ENCODE measurements at regions not wholly inside any gene's neighbourhood (a gene's known extent, or its start where the extent isn't known, plus 50 kb on each side); places are given as distances from the start of the nearest gene placed in this dataset.

DNA sequence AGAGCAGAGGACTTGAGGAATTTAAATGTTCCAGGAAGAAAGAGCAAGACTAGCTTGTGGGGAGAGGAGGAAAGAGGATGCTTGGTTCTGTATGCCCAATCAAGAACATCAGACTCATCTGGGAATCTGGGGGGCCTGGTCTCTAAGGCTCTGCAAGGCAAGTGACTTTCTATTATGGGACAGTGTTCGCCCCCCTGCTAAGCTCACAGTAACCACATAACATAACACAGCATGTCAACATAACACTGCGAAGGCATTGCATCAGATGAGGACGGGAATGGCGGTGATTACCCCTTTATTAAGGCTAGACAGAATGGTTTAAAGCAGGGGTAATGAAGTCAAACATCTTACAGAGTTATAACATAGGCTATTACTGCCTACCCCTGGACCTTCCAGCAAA, 176.6 kb upstream of the IRX6 start:
- Mint-ChIP-seq H3K27ac (ENCODE audit: low read depth) (no peak overlapping the region), H3K4me3 (no peak overlapping the region), H3K27me3 (peaks cover under 1% of the 10 kb centered on the region), H3K9me3 (peaks cover under 1% of the 10 kb centered on the region), H3K36me3 (ENCODE audit: insufficient read depth) (no peaks in the 10 kb centered on the region), H3K4me1 (no peaks in the 10 kb centered on the region)
- DNase-seq (ENCODE audit: low spot score in 2 of 2) = no peak
- ATAC-seq (replicated peaks; ENCODE audit: extremely low read depth, poor library complexity, severe bottlenecking) = no peak

DNA sequence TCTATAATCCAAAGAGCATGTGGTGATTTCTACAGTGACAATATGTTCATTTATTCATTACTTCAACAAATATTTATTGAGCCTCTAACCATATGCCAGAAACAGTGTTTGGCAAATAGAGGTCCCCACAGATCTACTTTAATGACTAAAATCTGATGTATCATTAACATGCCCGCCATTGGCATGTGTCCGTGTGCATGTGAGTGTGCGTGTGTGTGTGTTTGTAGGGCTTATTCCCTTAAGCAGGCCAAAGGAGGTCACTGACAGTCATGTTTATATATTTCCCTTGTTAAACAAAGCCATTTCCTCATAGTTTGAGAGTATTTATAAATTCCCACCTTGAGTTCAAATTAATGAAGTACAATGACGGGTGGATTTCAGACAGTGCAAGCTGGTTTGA, 174.4 kb upstream of the IRX6 start:
- Mint-ChIP-seq H3K27ac (ENCODE audit: low read depth) (no peak overlapping the region), H3K4me3 (no peak overlapping the region), H3K27me3 (peaks cover 23% of the 10 kb centered on the region), H3K9me3 (peaks cover 4% of the 10 kb centered on the region), H3K36me3 (ENCODE audit: insufficient read depth) (no peaks in the 10 kb centered on the region), H3K4me1 (no peaks in the 10 kb centered on the region)
- no peak for DNase-seq (ENCODE audit: low spot score in 2 of 2)
- ATAC-seq (replicated peaks; ENCODE audit: extremely low read depth, poor library complexity, severe bottlenecking) = no peak

DNA sequence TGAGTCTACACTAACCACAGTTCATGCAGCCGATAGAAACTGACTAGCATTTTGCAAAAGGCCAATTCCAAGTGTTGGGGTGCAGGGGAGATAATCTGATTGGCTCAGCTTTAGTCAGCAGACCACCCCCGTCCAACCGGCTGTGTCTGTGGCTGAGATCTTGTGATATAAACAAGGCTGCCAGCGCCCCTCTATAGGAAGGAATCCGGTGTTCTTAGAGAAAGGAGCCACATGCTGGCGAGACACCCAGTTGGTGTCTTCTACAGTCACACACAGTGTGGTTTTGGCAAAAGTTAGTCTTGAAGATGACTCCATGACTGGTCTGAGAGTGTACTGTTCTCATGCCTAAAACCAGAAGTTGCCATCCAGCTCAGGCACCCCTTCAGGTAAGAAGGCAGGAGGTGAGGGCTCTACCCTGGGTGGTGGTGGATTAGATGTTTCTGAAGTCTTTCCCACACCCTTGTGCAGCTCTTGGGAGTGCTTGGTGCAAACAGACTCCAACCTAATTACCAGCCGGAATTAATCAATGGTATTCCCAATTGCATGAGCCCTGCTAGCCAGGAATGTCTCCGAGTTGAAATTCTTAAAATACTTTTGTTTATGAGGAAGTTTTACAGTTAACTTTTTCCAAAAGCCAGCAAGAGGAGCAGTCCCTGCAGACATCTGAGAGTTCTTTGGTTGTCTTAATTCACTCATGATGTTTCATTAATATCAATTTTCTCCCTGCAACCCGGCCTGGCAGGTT, 172.3 kb upstream of the IRX6 start:
- peaks cover 4% of the 10 kb centered on the region for H3K9me3 Mint-ChIP-seq
- no peaks in the 10 kb centered on the region for H3K4me1 Mint-ChIP-seq
- no peak overlapping the region for H3K27ac Mint-ChIP-seq (ENCODE audit: low read depth)
- DNase-seq (ENCODE audit: low spot score in 2 of 2) (no peak), ATAC-seq (replicated peaks; ENCODE audit: extremely low read depth, poor library complexity, severe bottlenecking) (no peak)
- H3K36me3 Mint-ChIP-seq (ENCODE audit: insufficient read depth) = no peaks in the 10 kb centered on the region
- H3K27me3 Mint-ChIP-seq = peaks cover 29% of the 10 kb centered on the region
- no peak overlapping the region for H3K4me3 Mint-ChIP-seq

DNA sequence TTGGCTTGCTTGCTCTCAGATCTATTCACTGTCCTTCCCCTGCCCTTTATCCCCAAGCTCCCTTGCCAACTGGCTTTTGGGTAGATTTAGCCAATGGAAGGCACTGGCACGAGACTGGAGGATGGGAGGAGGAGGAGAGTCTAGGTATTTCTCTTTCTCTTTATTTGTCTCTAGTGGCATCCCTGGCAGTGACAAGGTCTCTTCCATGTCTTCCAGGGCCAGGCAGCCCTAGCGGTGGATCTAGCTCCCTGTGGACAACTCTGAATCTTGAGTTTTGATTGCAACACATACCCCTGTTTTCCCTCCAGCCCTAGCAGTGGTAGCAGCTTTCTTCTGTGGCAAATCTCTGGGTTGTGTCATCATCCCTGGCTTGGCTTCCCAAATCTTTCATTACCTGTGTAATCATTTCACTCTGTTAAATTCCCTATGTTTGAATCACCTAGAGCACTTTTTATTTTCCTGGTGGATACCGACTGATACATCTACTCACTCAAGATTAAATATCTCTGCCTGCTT, 171.1 kb upstream of the IRX6 start:
- Mint-ChIP-seq H3K9me3 (peaks cover 4% of the 10 kb centered on the region), H3K27ac (ENCODE audit: low read depth) (peak overlapping the region; percentile 19), H3K4me3 (no peak overlapping the region), H3K4me1 (no peaks in the 10 kb centered on the region), H3K27me3 (peaks cover 29% of the 10 kb centered on the region), H3K36me3 (ENCODE audit: insufficient read depth) (no peaks in the 10 kb centered on the region)
- ATAC-seq (replicated peaks; ENCODE audit: extremely low read depth, poor library complexity, severe bottlenecking) = no peak
- no peak for DNase-seq (ENCODE audit: low spot score in 2 of 2)

DNA sequence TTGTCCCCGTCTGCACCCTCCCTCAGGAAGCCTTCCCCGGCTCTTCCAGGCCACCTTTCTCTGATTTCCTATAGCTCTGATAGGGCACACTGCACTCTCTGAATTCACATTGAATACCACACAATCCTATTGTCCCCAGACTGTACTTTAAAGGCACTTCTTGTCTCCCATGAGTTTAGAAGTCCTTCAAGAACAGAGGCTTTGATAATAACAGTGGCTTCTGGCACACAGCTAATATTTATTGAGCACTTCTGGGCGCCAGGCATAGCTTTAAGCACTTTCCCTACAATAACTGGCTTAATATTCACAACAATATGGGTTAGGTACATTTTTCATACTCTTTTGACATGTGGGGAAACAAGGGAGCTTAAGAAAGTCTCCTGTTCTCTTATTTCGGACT, 169.7 kb upstream of the IRX6 start:
- no peaks in the 10 kb centered on the region for H3K36me3 Mint-ChIP-seq (ENCODE audit: insufficient read depth)
- H3K27ac Mint-ChIP-seq (ENCODE audit: low read depth) = no peak overlapping the region
- DNase-seq (ENCODE audit: low spot score in 2 of 2) (no peak), ATAC-seq (replicated peaks; ENCODE audit: extremely low read depth, poor library complexity, severe bottlenecking) (no peak)
- no peak overlapping the region for H3K4me3 Mint-ChIP-seq
- H3K4me1 Mint-ChIP-seq = no peaks in the 10 kb centered on the region
- peaks cover 29% of the 10 kb centered on the region for H3K27me3 Mint-ChIP-seq
- peaks cover 4% of the 10 kb centered on the region for H3K9me3 Mint-ChIP-seq

DNA sequence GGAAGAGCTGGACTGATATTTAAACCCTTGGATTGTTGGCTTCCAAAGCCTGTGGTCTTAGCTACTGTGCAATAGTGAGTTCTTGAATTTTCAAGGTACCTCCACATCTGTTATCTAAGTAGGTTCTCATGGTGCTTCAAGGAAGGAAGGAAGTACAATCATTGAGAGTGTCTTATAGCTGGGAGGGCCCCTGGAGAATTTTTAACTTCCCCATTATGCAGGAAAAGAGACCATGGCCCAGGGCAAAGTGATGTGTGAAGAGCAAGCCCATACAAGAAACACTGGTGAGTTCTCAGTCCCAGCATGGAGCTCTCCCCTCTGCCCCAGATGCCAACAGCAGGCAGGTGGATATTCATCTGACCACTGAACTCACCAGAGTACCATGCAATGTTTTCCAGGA, 169.0 kb upstream of the IRX6 start:
- peaks cover 4% of the 10 kb centered on the region for H3K9me3 Mint-ChIP-seq
- no peak overlapping the region for H3K27ac Mint-ChIP-seq (ENCODE audit: low read depth)
- H3K36me3 Mint-ChIP-seq (ENCODE audit: insufficient read depth) = no peaks in the 10 kb centered on the region
- H3K27me3 Mint-ChIP-seq = peaks cover 29% of the 10 kb centered on the region
- DNase-seq (ENCODE audit: low spot score in 2 of 2) (no peak), ATAC-seq (replicated peaks; ENCODE audit: extremely low read depth, poor library complexity, severe bottlenecking) (no peak)
- no peaks in the 10 kb centered on the region for H3K4me1 Mint-ChIP-seq
- H3K4me3 Mint-ChIP-seq = no peak overlapping the region

DNA sequence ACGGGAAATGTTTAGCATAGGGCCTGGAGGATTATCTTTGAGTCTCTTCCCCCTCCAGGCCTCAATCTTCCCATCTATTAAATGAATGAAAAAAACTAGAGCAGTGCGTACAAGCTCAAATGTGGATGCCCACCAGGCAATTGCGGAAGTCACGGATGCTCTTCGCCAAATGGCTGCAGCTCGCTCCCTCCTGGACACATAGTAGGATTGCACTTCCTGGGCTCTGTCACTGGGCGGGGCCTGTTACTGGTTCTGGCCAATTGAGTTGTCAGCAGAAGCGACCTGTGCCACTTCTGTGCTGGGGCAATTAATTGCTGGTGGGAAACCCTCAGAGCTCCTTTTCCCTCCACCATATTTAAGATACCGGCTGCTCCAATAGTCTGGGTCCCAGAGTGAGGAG, 168.2 kb upstream of the IRX6 start:
- no peak overlapping the region for H3K27ac Mint-ChIP-seq (ENCODE audit: low read depth)

DNA sequence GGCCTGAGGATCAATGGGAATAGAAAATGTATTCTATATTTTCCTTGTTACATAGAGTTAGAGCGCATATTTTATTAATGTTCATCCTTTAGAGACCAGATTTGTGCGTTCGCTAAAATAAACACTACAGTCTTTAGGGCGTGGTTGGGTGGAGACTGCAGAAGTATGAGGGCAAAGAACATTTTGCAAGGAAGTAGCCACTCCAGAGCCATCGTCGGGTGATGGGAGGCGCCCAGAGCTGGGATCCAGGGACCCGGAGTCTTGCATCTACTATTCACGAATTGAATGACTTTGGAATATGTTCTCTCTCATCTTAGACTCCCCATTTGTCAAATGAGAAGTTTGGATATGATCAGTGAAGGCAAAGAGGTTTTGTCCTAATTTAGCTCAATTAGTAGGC, 154.2 kb upstream of the IRX6 start:
- Mint-ChIP-seq H3K36me3 (ENCODE audit: insufficient read depth) (no peaks in the 10 kb centered on the region), H3K27me3 (peaks cover 12% of the 10 kb centered on the region), H3K27ac (ENCODE audit: low read depth) (no peak overlapping the region), H3K4me1 (no peaks in the 10 kb centered on the region), H3K4me3 (no peak overlapping the region), H3K9me3 (no peaks in the 10 kb centered on the region)
- DNase-seq (ENCODE audit: low spot score in 2 of 2) (no peak), ATAC-seq (replicated peaks; ENCODE audit: extremely low read depth, poor library complexity, severe bottlenecking) (no peak)

More for the DNA sequence above, 168.2 kb upstream of the IRX6 start:
- Mint-ChIP-seq H3K27me3 (peaks cover 29% of the 10 kb centered on the region), H3K4me1 (no peaks in the 10 kb centered on the region), H3K9me3 (peaks cover 4% of the 10 kb centered on the region), H3K36me3 (ENCODE audit: insufficient read depth) (no peaks in the 10 kb centered on the region), H3K4me3 (no peak overlapping the region)
- no peak for ATAC-seq (replicated peaks; ENCODE audit: extremely low read depth, poor library complexity, severe bottlenecking)
- DNase-seq (ENCODE audit: low spot score in 2 of 2) = no peak

DNA sequence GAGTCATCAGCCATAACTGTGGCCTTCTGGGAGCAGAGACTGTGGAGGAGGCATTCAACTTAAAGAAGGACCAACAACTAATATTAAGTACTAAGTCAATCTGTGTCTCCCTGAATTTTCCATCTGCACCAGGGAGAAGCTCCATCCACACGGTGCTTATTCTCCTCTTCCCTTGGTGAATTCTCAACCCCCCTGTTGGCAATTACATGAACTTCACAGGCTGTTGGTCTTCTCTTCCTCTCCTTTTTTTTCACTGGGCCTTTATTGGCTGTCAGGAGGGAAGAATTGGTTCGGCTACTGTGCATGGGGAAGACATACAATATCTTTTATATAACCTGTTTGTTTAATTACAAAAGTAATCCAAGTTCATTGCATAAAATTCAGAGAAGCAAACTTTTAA, 152.8 kb upstream of the IRX6 start:
- ATAC-seq (replicated peaks; ENCODE audit: extremely low read depth, poor library complexity, severe bottlenecking) (no peak), DNase-seq (ENCODE audit: low spot score in 2 of 2) (no peak)
- H3K27ac Mint-ChIP-seq (ENCODE audit: low read depth) = no peak overlapping the region
- H3K9me3 Mint-ChIP-seq = no peaks in the 10 kb centered on the region
- no peak overlapping the region for H3K4me3 Mint-ChIP-seq
- no peaks in the 10 kb centered on the region for H3K4me1 Mint-ChIP-seq
- no peaks in the 10 kb centered on the region for H3K36me3 Mint-ChIP-seq (ENCODE audit: insufficient read depth)
- H3K27me3 Mint-ChIP-seq = no peaks in the 10 kb centered on the region

DNA sequence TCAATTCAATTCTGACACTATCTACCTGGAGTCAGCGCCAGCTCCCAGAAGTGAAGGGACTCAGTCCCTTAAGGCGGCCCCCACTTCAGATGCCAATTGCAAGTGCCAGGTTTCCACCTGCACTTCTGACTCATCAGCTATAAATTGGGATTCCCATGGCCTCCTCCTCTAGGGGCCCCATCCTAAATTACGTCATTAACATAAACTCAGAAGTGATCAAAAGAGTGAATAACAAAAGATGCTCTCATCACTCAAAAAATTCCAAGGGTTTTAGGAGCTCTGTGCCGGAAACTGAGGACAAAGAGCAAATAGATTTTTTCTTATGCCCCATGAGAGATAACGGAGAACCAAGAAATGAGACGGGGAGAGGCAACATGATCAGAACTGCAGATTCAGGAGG, 148.6 kb upstream of the IRX6 start:
- H3K27ac Mint-ChIP-seq (ENCODE audit: low read depth) = no peak overlapping the region
- H3K36me3 Mint-ChIP-seq (ENCODE audit: insufficient read depth) = no peaks in the 10 kb centered on the region
- ATAC-seq (replicated peaks; ENCODE audit: extremely low read depth, poor library complexity, severe bottlenecking) (no peak), DNase-seq (ENCODE audit: low spot score in 2 of 2) (no peak)
- no peaks in the 10 kb centered on the region for H3K4me1 Mint-ChIP-seq
- no peak overlapping the region for H3K4me3 Mint-ChIP-seq
- no peaks in the 10 kb centered on the region for H3K27me3 Mint-ChIP-seq
- no peaks in the 10 kb centered on the region for H3K9me3 Mint-ChIP-seq

DNA sequence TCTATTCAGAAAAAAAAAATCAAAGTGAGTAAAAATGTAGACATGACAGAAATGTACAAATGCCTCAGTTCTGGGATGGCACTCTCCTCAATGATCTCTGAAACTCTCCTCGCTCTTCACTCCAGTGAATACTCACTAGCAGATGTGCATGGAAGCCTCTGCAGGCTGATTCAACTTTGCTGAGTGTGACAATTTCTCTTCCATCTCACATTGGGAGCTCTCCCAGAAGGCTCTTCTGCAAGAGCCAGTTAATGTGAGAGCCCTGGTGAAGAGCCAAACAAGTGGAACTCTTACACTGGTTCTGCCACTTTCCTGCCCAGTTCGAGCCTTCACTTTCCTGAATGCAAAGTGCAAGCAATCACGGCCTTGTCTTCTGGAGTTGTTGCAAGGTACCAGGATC, 147.1 kb upstream of the IRX6 start:
- H3K27ac Mint-ChIP-seq (ENCODE audit: low read depth) = no peak overlapping the region
- no peaks in the 10 kb centered on the region for H3K9me3 Mint-ChIP-seq
- H3K36me3 Mint-ChIP-seq (ENCODE audit: insufficient read depth) = no peaks in the 10 kb centered on the region
- H3K27me3 Mint-ChIP-seq = no peaks in the 10 kb centered on the region
- DNase-seq (ENCODE audit: low spot score in 2 of 2) (no peak), ATAC-seq (replicated peaks; ENCODE audit: extremely low read depth, poor library complexity, severe bottlenecking) (no peak)
- no peak overlapping the region for H3K4me3 Mint-ChIP-seq
- H3K4me1 Mint-ChIP-seq = no peaks in the 10 kb centered on the region

DNA sequence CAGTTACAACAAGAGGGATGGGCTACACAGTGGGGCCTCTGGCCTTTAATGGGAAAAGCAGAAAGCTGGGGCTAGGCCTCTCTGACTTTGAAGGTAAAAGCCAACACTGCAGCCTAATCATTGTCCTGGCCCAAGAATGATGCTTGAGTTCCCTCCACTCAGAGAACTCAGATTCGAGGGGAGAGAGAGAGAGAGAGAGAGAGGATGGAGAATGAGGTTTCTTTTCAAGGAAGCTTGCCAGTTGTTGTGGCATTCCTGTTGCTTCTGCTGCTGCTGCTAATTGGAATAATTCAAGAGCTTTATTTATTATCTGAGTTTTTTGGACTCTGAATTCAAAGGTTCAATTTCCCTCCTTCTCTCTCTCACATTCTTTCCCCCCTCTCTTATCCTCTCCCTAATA, 144.6 kb upstream of the IRX6 start:
- Mint-ChIP-seq H3K27me3 (peaks cover 10% of the 10 kb centered on the region), H3K27ac (ENCODE audit: low read depth) (no peak overlapping the region), H3K4me3 (no peak overlapping the region), H3K36me3 (ENCODE audit: insufficient read depth) (no peaks in the 10 kb centered on the region), H3K4me1 (no peaks in the 10 kb centered on the region), H3K9me3 (no peaks in the 10 kb centered on the region)
- ATAC-seq (replicated peaks; ENCODE audit: extremely low read depth, poor library complexity, severe bottlenecking) = no peak
- DNase-seq (ENCODE audit: low spot score in 2 of 2) = no peak

DNA sequence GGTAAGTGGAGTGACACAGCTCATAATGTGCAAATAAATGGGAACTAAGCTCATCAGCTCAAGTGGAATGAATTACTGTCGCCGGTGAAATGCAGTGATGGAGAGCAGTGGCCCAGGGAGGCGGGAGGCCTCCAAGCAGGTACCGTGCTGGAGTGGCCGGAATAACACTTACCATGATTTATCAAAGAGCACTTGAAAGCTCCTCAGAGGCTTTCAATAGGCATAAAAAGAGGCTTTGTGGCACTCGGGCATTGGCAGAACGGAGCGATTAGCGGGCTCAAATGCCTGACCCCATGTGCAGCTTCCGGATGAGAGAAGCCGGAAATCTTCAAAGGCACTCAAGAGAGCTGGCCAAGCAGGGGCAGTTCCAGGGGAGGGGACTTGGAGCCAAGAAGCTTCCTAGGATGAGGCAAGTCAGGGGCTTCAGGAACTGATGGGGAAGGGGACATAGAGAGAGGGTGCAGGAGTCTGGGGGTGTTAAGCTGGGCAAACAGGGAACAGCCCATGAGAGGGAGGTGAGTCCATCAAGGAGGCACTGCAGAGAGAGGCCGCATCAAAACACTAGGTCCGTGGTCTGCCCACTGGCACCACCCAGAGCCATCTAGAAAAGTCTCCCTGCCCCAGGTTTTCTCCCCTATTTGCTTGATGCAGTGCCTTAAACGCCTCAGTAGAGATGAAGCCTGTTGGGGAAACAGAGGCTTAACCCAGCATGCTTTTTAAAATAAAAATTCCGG, 144.0 kb upstream of the IRX6 start:
- ATAC-seq (replicated peaks; ENCODE audit: extremely low read depth, poor library complexity, severe bottlenecking) = no peak
- Mint-ChIP-seq H3K9me3 (no peaks in the 10 kb centered on the region), H3K27me3 (peaks cover 16% of the 10 kb centered on the region), H3K36me3 (ENCODE audit: insufficient read depth) (no peaks in the 10 kb centered on the region), H3K4me3 (no peak overlapping the region), H3K4me1 (no peaks in the 10 kb centered on the region), H3K27ac (ENCODE audit: low read depth) (no peak overlapping the region)
- no peak for DNase-seq (ENCODE audit: low spot score in 2 of 2)
